Right lobe of liver (tissue), 6 donors: ENCODE measurements at regions not wholly inside any gene's neighbourhood (a gene's known extent, or its start where the extent isn't known, plus 50 kb on each side); places are given as distances from the start of the nearest gene placed in this dataset.

Experiments used
- ATAC-seq, 4 donors: fragments of 200-7000 bp; cut with Tn5 transposase; one replicate each; pipeline ENCODE4 v1.9.1; 2020; ENCODE audit warnings: mild to moderate bottlenecking in 4 of 4, moderate library complexity in 4 of 4
- DNase-seq, 3 donors: peaks; one replicate each; pipeline ENCODE4 v3.0.0-alpha.2; 2020
- H3K27ac ChIP-seq, 3 donors: fragments of 200-600 bp; one replicate each; pipeline ENCODE4 v1.8.0; 2022
- H3K27me3 ChIP-seq, 2 donors: fragments of 200-600 bp; one replicate each; pipeline ENCODE4 v1.8.0; 2022
- H3K36me3 ChIP-seq, 4 donors: fragments of 200-600 bp; sonication (generic) in 1 of 4; one replicate each; pipeline versions ENCODE4 v1.5.1 to v1.8.0; 2017 to 2022; ENCODE audit warnings: control low read depth in 1 of 4
- H3K4me1 ChIP-seq, 4 donors: fragments of 200-600 bp; sonication (generic) in 1 of 4; one replicate each; pipeline versions ENCODE4 v1.5.1 to v1.8.0; 2017 to 2022; ENCODE audit warnings: control low read depth in 1 of 4
- H3K4me3 ChIP-seq, 3 donors: fragments of 200-600 bp; one replicate each; pipeline ENCODE4 v1.8.0; 2022
- H3K9me3 ChIP-seq, 4 donors: fragments of 200-600 bp; sonication (generic) in 1 of 4; one replicate each; pipeline versions ENCODE4 v1.5.1 to v1.8.0; 2017 to 2022; ENCODE audit warnings: control low read depth in 1 of 4
- POLR2A ChIP-seq: fragments of 450-650 bp; IDR thresholded peaks from one replicate; pipeline ENCODE4 v1.6.1; 2017; ENCODE audit warnings: antibody characterized with exemption, mild to moderate bottlenecking
- WGBS: methylation state at CpG from one replicate; pipeline ENCODE4 v1.1.6; 2018; ENCODE audit warnings: low coverage, low lambda C conversion rate; ENCODE audit not compliant: insufficient coverage; ENCODE audit errors: missing lambda C conversion rate; 5-methylcytosine and 5-hydroxymethylcytosine counted together
- intact Hi-C, 2 donors: fragments of 100-400 bp; cut with DNase I; formaldehyde crosslinking; loops; one replicate each; pipeline versions ENCODE4 v1.11.2 to v1.14.1; 2022
- TF ChIP-seq, protein P1 (sequence below), 4 donors: fragments of 200-600 bp in 3 of 4; fragments of 450-650 bp in 1 of 4; IDR thresholded peaks; one replicate each; pipeline versions ENCODE4 v1.5.1 to v1.8.0; 2016 to 2022; ENCODE audit warnings: antibody characterized with exemption in 4 of 4, mild to moderate bottlenecking in 2 of 4
- donor health status: DM: no; HTN: yes; CAD: no.
- donor health status: DM: no; HTN: no; CAD: no.
- donor health status: DM: no; HTN: no; CAD: no.
- donor health status: DM: no; HTN: yes; CAD: no.
- donor health status: DM: no; HTN: yes; CAD: no.

- no peak for ATAC-seq
- Histone ChIP-seq H3K9me3 (no peaks in the 10 kb centered on the region), H3K36me3 (no peaks in the 10 kb centered on the region), H3K27me3 (no peaks in the 10 kb centered on the region), H3K27ac (no peak overlapping the region), H3K4me1 (no peaks in the 10 kb centered on the region), H3K4me3 (no peak overlapping the region)
- intact Hi-C loops: no loop called here
- no peak for TF ChIP-seq POLR2A
- TF ChIP-seq, protein P1, sequence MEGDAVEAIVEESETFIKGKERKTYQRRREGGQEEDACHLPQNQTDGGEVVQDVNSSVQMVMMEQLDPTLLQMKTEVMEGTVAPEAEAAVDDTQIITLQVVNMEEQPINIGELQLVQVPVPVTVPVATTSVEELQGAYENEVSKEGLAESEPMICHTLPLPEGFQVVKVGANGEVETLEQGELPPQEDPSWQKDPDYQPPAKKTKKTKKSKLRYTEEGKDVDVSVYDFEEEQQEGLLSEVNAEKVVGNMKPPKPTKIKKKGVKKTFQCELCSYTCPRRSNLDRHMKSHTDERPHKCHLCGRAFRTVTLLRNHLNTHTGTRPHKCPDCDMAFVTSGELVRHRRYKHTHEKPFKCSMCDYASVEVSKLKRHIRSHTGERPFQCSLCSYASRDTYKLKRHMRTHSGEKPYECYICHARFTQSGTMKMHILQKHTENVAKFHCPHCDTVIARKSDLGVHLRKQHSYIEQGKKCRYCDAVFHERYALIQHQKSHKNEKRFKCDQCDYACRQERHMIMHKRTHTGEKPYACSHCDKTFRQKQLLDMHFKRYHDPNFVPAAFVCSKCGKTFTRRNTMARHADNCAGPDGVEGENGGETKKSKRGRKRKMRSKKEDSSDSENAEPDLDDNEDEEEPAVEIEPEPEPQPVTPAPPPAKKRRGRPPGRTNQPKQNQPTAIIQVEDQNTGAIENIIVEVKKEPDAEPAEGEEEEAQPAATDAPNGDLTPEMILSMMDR (IDR thresholded peaks at IDR 0.05): no peak
- DNase-seq: no peak
Observed at GRCh38 chr5:67673618-67674017, 477.0 kb upstream of the CD180 start.

GRCh38 chr5:67673180-67673579, 476.6 kb upstream of the CD180 start:
- intact Hi-C loops: no loop called here
- no peaks in the 10 kb centered on the region for H3K36me3 ChIP-seq
- DNase-seq (no peak), ATAC-seq (no peak)
- no peaks in the 10 kb centered on the region for H3K27me3 ChIP-seq
- no peak overlapping the region for H3K4me3 ChIP-seq
- no peaks in the 10 kb centered on the region for H3K4me1 ChIP-seq
- TF ChIP-seq, protein P1 (IDR thresholded peaks at IDR 0.05): no peak
- TF ChIP-seq POLR2A: no peak
- no peak overlapping the region for H3K27ac ChIP-seq
- H3K9me3 ChIP-seq: no peaks in the 10 kb centered on the region
- WGBS: 100% methylated on average over 2 of the region's 3 CpGs

DNA sequence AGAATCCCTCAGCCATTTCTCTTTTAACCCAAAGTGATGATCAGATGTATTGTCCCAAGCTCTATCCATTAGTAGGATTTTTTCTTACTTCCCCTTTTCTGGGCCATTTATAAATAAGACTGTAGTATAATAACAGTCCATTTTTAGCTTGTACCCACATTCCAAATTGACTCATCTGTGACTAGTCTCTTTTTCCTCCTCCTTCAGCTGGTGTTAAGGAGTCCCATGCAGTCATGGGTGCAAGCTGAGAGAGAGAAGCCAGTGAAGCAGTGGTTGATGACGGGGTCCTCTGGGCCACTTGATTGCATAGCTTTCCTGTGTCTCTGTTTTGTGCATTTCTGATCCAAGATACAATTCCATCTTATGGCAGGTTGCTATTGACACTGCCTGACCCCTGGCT, 476.0 kb upstream of the CD180 start:
- Histone ChIP-seq H3K4me1 (no peaks in the 10 kb centered on the region), H3K9me3 (no peaks in the 10 kb centered on the region), H3K36me3 (no peaks in the 10 kb centered on the region), H3K27me3 (no peaks in the 10 kb centered on the region), H3K27ac (no peak overlapping the region), H3K4me3 (no peak overlapping the region)
- intact Hi-C loops: no loop called here
- TF ChIP-seq, protein P1 (IDR thresholded peaks at IDR 0.05): no peak
- no peak for TF ChIP-seq POLR2A
- DNase-seq (no peak), ATAC-seq (no peak)
- 100% methylated on average over 1 of the region's 1 CpG for WGBS

DNA sequence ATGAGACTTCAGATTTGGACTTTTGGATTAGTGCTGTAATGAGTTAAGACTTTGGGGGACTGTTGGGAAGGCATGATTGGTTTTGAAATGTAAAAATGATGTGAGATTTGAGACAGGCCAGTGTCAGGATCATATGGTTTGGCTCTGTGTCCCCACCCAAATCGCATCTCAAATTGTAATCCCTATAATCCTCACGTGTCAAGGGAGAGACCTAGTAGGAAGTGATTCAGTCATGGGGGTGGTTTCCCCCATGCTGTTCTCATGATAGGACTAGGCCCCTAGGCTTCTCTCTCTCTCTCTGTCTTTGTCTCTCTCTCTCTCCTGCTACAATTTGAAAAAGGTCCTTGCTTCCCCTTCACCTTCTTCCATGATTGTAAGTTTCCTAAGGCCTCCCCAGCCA, 473.3 kb upstream of the CD180 start:
- DNase-seq: no peak
- WGBS: 80% methylated on average over 1 of the region's 2 CpGs
- ATAC-seq: no peak
- no peak overlapping the region for H3K4me3 ChIP-seq
- H3K4me1 ChIP-seq: no peaks in the 10 kb centered on the region
- no peaks in the 10 kb centered on the region for H3K27me3 ChIP-seq
- H3K9me3 ChIP-seq: no peaks in the 10 kb centered on the region
- intact Hi-C loops: no loop called here
- H3K27ac ChIP-seq: no peak overlapping the region
- no peaks in the 10 kb centered on the region for H3K36me3 ChIP-seq
- TF ChIP-seq, protein P1 (IDR thresholded peaks at IDR 0.05): no peak
- TF ChIP-seq POLR2A: no peak

- no peaks in the 10 kb centered on the region for H3K9me3 ChIP-seq
- no peaks in the 10 kb centered on the region for H3K27me3 ChIP-seq
- H3K4me3 ChIP-seq: no peak overlapping the region
- H3K4me1 ChIP-seq: no peaks in the 10 kb centered on the region
- no peaks in the 10 kb centered on the region for H3K36me3 ChIP-seq
- ATAC-seq (peak in 1 of 4 donors; percentile 48), DNase-seq (no peak)
- WGBS: 57% methylated on average over 3 of the region's 3 CpGs
- intact Hi-C loops: no loop called here
- TF ChIP-seq POLR2A: no peak
- H3K27ac ChIP-seq: no peak overlapping the region
Observed at GRCh38 chr5:67660149-67660548, 463.6 kb upstream of the CD180 start.
